ENCODE measurements at regions not wholly inside any gene's neighbourhood (a gene's known extent, or its start where the extent isn't known, plus 50 kb on each side); places are given as distances from the start of the nearest gene placed in this dataset.

DNA sequence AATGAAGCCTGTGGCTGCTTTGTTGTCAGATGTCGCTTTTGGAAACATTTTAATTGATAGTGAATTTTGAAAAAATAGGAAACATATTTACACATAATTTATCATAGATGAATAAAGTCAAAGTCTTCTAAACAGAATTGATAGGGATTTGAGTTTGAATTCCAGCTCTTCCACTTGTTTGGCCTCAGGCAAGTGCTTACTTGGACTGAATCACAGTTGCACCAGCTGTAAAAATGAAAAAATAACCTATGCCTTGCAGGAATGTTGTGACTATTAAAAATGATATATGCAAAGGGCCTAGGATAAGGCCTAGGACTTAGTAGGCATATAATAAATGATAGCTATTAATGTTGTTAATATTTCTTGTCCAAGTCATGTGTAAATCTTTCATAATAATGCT lies 618.5 kb upstream of the MMS22L start:
- Histone ChIP-seq H3K4me1 (ENCODE audit: low read length) (no peaks in the 10 kb centered on the region), H3K79me2 (ENCODE audit: low read length) (no peaks in the 10 kb centered on the region), H3K36me3 (replicated peaks; ENCODE audit: insufficient read depth, low read length) (no peaks in the 10 kb centered on the region), H3K9ac (ENCODE audit: low read length) (no peak overlapping the region), H3K9me2 (replicated peaks; ENCODE audit: insufficient read depth, low read length) (no peaks in the 10 kb centered on the region), H3K27ac (ENCODE audit: low read length) (no peak overlapping the region), H3K4me3 (ENCODE audit: low read length) (no peak overlapping the region), H3K27me3 (replicated peaks; ENCODE audit: insufficient read depth, low read length) (no peaks in the 10 kb centered on the region), H2AFZ (ENCODE audit: low read length) (no peak overlapping the region), H3K9me3 (replicated peaks; ENCODE audit: insufficient read depth, low read length) (no peaks in the 10 kb centered on the region), H3K4me2 (ENCODE audit: low read depth, low read length) (no peak overlapping the region), H3F3A (ENCODE audit: insufficient read depth, low read length) (no peaks in the 10 kb centered on the region), H4K20me1 (ENCODE audit: insufficient read depth, low read length) (no peaks in the 10 kb centered on the region)
- no peak for DNase-seq
- TF ChIP-seq EZH2phosphoT487 (IDR thresholded peaks at IDR 0.05; ENCODE audit: low read length) (no peak), EZH2 (optimal IDR thresholded peaks at IDR 0.05; ENCODE audit: low read depth, low read length) (no peak)
- TF ChIP-seq, protein P1, sequence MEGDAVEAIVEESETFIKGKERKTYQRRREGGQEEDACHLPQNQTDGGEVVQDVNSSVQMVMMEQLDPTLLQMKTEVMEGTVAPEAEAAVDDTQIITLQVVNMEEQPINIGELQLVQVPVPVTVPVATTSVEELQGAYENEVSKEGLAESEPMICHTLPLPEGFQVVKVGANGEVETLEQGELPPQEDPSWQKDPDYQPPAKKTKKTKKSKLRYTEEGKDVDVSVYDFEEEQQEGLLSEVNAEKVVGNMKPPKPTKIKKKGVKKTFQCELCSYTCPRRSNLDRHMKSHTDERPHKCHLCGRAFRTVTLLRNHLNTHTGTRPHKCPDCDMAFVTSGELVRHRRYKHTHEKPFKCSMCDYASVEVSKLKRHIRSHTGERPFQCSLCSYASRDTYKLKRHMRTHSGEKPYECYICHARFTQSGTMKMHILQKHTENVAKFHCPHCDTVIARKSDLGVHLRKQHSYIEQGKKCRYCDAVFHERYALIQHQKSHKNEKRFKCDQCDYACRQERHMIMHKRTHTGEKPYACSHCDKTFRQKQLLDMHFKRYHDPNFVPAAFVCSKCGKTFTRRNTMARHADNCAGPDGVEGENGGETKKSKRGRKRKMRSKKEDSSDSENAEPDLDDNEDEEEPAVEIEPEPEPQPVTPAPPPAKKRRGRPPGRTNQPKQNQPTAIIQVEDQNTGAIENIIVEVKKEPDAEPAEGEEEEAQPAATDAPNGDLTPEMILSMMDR (IDR thresholded peaks at IDR 0.05; ENCODE audit: low read length), result no peak

DNA sequence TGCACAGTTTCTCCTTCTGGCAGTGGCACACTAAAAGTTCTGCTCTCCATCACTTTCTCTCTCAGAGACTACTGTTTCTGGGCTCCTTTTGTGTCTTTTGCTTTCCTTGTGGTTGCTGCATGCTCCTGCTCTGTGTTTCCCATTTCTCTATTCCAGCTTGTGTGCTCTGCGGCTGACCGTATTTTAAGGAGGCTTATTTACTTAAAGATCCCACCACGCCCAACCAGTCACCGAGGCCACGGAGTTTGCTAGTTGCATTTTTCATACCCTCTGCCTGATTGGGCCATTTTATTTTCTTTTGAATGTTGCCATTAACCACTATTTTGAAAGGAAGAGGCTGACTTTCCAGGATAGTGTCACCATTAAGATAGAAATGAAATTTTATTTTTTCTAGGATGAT lies 626.4 kb upstream of the MMS22L start:
- Histone ChIP-seq H3K4me1 (ENCODE audit: low read length) (no peaks in the 10 kb centered on the region), H3F3A (ENCODE audit: insufficient read depth, low read length) (no peaks in the 10 kb centered on the region), H3K4me2 (ENCODE audit: low read depth, low read length) (no peak overlapping the region), H3K9ac (ENCODE audit: low read length) (no peak overlapping the region), H3K9me2 (replicated peaks; ENCODE audit: insufficient read depth, low read length) (no peaks in the 10 kb centered on the region), H3K36me3 (replicated peaks; ENCODE audit: insufficient read depth, low read length) (no peaks in the 10 kb centered on the region), H3K79me2 (ENCODE audit: low read length) (no peaks in the 10 kb centered on the region), H4K20me1 (ENCODE audit: insufficient read depth, low read length) (no peaks in the 10 kb centered on the region), H3K4me3 (ENCODE audit: low read length) (no peak overlapping the region), H3K9me3 (replicated peaks; ENCODE audit: insufficient read depth, low read length) (no peaks in the 10 kb centered on the region), H3K27ac (ENCODE audit: low read length) (no peak overlapping the region), H2AFZ (ENCODE audit: low read length) (no peak overlapping the region), H3K27me3 (replicated peaks; ENCODE audit: insufficient read depth, low read length) (no peaks in the 10 kb centered on the region)
- DNase-seq, result no peak
- TF ChIP-seq EZH2phosphoT487 (IDR thresholded peaks at IDR 0.05; ENCODE audit: low read length) (no peak), EZH2 (optimal IDR thresholded peaks at IDR 0.05; ENCODE audit: low read depth, low read length) (no peak)
- TF ChIP-seq, protein P1 (IDR thresholded peaks at IDR 0.05; ENCODE audit: low read length), result no peak

DNA sequence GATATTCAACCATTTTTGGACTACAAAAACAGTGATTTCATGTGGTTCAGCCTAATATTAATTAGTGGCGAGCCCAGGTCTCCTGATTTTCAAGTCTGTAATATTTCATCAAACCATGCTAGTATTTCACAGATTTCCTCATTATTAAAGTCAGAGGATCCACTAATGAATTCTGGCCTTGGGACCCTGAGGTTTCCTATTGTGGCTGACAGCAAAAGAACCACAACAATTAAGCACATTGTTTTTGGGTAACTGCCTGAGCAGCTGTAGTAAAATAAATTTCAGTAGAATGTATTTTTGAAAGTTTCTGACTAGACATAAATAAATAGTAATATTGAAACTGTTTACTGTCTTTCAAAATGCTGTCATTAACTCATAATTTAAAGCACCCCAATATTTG lies 630.7 kb upstream of the MMS22L start:
- TF ChIP-seq EZH2 (optimal IDR thresholded peaks at IDR 0.05; ENCODE audit: low read depth, low read length), result no peak
- TF ChIP-seq, protein P1 (IDR thresholded peaks at IDR 0.05; ENCODE audit: low read length), result no peak
- no peak for TF ChIP-seq EZH2phosphoT487 (IDR thresholded peaks at IDR 0.05; ENCODE audit: low read length)
- Histone ChIP-seq H3K9ac (ENCODE audit: low read length) (no peak overlapping the region), H3K4me1 (ENCODE audit: low read length) (no peaks in the 10 kb centered on the region), H4K20me1 (ENCODE audit: insufficient read depth, low read length) (no peaks in the 10 kb centered on the region), H3K4me2 (ENCODE audit: low read depth, low read length) (no peak overlapping the region), H3K79me2 (ENCODE audit: low read length) (no peaks in the 10 kb centered on the region), H3F3A (ENCODE audit: insufficient read depth, low read length) (no peaks in the 10 kb centered on the region), H3K9me3 (replicated peaks; ENCODE audit: insufficient read depth, low read length) (no peaks in the 10 kb centered on the region), H3K27me3 (replicated peaks; ENCODE audit: insufficient read depth, low read length) (no peaks in the 10 kb centered on the region), H3K36me3 (replicated peaks; ENCODE audit: insufficient read depth, low read length) (no peaks in the 10 kb centered on the region), H2AFZ (ENCODE audit: low read length) (no peak overlapping the region), H3K27ac (ENCODE audit: low read length) (no peak overlapping the region), H3K4me3 (ENCODE audit: low read length) (no peak overlapping the region), H3K9me2 (replicated peaks; ENCODE audit: insufficient read depth, low read length) (no peaks in the 10 kb centered on the region)
- DNase-seq, result no peak

All from MM.1S (cell line).